ENCODE measurements at regions not wholly inside any gene's neighbourhood (a gene's known extent, or its start where the extent isn't known, plus 50 kb on each side); places are given as distances from the start of the nearest gene placed in this dataset.

DNA sequence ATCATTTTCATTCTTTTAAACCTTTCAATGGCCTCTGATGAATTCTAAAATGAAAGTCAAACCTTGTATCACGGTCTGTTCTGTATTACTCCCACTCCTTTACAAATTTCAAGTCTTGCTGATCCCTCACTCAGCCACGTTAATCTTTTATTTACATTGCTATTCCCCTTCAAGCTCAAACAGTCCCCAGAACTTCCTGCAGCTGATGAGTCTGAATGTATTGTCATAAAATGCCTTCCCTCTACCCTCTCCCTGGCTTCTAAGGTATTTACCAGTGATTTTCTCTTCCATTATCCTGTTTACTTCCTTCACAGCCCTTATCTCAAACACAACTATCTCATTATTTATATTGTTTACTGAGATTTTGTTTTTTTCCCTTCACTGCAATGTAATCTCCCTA is 562.3 kb upstream of the C9orf72 start:
- TF ChIP-seq CTCF (IDR thresholded peaks at IDR 0.05) (no peak), POLR2A (IDR thresholded peaks at IDR 0.05) (no peak)

Measured in thyroid gland (tissue), 4 donors.